HG02938 (cell line): ENCODE measurements at regions not wholly inside any gene's neighbourhood (a gene's known extent, or its start where the extent isn't known, plus 50 kb on each side); places are given as distances from the start of the nearest gene placed in this dataset.
A peak's percentile ranks its signal among the peaks of the same experiment; 100 is the strongest.

Experiments
- ATAC-seq: cut with Tn5 transposase; IDR thresholded peaks from one replicate; pipeline ENCODE4 v1.9.1; 2021; ENCODE audit warnings: mild to moderate bottlenecking, moderate library complexity; ENCODE audit not compliant: unreplicated experiment

DNA sequence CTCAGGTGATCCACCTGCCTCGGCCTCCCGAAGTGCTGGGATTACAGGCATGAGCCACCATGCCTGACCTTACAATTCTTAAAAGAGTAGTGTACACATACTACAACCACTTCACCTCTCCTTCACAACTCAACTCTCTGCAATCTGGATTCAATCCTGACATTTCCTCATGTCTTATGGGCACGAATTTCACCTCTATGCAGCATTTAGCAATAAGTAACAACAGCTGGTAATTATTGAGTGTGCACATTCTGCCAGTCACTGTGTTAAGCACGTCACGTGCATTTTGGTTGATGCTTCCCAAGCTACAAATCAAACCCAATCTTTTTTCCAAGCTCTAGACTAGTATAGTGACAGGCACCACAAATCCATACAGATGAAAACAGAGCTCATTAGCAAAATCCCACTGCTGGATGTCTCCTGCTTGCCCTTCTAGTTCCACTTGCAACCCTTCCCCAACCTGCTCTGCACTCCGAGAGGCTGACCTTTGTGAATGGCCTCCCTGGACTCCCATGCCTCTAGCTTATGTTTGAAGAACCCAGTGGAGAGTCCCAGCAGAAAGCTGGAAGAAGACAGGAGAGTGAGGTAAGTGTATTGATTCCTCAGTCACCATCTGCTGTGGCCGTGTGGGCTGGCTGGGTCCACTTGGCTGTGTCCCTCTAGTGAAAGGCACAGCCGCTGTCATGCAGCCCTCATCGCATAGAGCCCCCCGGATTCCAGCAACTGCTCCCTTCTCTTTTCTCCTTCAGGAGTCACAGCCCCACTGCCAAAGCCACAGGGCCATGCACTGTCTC lies 176.5 kb downstream of the MEX3B start:
- ATAC-seq, result no peak

- ATAC-seq, result peak; percentile 95
These were observed 179.8 kb downstream of the MEX3B start for GRCh38 chr15:81865850-81866537.

DNA sequence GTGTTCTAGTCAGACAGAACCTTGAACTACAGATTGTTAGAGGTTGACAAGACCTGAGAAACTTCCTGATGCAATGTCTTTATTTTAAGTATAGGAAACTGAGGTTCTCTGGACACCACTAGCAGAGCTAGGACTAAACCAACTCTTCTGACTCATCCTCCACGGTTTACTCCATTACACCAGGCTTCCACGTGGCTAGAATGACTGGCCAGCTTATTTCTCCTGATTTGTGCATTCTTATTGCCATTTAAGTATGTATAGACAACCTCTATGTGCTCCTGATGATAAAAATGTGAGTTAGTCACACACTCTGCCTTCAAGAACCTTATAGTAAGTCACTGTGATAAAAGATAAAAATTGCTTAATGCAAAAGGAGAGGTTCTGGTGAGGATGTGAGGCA lies 182.7 kb downstream of the MEX3B start:
- ATAC-seq, result no peak

GRCh38 chr15:81859737-81860516 lies 185.9 kb downstream of the MEX3B start:
- no peak for ATAC-seq

DNA sequence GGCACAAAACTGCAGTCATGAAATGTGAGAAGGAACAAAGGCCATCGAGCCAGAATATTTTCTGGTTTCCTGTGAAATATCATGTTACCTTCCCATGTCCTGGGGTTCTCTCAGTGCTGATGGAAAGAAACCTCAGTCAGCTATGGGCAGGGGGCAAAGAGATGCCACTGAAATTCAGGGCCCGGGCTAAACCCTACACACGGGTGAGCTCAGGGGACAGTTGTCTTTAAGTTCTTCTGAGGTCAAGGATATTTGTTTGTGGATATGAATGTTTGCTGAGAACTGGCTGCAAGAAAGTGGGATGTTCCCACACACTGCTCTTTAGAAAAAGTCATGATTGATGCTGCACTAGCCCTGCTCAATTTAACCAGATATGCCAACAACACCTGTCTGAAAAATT lies 187.2 kb downstream of the MEX3B start:
- no peak for ATAC-seq

GRCh38 chr15:81858136-81858535 lies 187.7 kb downstream of the MEX3B start:
- ATAC-seq, result no peak

GRCh38 chr15:81856634-81857026 lies 189.2 kb downstream of the MEX3B start:
- ATAC-seq, result no peak

DNA sequence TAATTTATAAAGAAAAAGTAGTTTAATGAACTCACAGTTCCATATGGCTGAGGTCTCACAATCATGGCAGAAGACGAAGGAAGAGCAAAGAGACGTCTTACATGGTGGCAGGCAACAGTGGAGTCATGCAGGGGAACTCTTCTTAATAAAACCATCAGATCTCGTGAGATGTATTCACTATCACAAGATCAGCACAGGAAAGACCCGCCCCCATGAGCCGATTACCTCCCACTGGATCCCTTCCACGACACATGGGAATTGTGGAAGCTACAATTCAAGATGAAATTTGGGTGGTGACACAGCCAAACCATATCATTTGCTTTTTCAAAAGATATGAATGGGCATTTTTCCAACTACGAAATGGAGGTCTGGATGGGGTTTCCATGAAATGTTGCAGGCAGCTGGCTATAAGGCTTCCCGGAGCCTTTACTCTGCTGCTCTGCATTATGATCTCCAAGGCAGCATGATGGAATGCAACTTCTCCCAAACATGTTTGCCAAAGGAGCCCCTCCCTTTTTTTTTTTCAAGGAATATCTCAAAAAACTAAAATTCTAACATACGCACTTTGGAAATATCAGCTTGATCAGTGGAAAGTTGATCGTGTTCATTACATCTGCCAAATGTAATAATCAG lies 189.7 kb downstream of the MEX3B start:
- no peak for ATAC-seq

- ATAC-seq, result no peak
These were observed 192.6 kb downstream of the MEX3B start for GRCh38 chr15:81853150-81853748.

DNA sequence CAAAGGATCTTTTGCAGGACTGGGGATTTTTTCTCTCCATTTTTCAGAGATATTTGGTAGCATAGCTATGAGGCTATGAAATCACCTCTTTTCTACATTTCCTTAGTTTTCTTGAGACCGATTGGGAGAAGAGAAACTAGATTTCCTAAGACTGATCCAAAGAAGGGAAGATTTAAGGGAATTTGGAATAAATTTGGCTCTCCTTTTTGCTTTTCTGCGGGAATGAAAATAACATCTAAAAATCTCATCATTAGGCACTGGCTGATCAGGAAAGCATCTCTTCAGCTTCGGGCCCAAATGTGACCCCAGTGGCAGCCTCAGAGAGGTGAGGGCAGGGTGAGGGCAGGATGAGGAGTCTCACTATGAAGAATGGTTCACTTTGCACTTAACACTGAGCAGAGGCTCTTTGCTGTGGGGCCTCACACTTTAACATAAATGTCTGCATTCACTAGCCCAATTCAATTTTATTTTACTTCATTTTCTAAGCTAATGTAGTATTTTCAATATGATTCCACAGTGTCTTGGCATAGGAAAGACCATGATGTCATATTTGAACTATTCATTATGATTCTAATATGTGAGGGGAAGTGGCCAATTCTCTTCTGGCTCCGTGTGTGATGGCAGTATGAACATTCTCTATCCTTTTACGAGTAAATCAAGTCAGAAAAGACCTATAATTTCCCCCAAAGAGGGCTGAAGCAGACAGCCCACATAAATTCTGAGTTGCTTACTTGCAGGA lies 193.2 kb downstream of the MEX3B start:
- no peak for ATAC-seq

DNA sequence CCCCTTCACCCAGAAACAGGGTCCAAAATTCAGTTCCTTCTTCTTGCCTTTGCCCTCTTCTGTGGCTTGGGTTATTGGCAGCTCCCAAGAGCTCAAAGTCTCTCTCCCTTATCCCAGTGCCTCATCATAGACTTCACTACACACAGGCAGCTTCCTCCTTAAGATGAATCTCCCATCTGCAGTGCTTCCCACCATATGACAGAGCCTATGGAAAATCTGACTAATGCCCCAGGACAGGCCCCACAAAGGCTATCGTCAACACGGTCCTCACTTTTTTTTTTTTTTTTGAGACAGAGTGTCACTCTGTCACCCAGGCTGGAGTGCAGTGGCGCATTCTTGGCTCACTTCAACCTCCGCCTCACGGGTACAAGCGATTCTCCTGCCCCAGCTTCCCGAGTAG lies 194.1 kb downstream of the MEX3B start:
- no peak for ATAC-seq

DNA sequence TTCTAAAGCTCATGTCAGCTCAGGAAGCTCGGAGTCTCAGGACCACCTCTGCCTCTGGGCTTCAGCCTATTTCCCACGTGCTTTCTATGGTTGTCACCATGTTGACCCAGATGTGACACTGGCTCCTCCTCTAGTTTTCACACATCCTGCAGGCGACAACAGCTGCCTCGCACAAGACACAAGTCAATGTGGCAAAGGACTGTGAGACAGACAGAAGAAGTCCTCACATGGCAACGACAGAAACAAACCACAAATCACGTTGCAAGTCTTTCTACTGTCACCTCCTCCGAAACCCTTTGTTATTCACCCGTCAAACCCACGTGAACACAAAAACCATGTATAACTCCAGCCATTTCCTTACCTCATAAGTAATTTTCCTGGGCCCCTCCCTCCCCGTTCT lies 194.5 kb downstream of the MEX3B start:
- ATAC-seq, result no peak

DNA sequence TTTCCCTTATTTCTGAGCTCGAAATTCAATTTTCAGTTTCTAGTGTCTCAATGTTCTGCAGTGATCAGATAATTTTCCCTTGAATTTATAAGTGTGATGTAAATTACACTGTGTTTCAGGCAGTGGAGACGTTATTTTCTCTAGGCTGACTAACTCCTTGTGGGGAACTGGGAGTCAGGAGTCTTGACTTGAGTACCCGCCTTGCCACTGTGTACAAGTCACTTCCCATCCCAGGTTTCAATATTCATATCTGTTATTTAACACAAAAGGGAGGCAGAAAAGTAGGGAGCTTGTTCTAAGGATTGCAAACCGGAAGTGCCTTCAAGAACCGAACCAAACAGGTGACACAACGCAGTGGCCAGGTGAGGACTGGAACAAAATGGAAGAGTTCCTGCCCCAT lies 196.5 kb downstream of the MEX3B start:
- ATAC-seq, result no peak

- no peak for ATAC-seq
These were observed 197.1 kb downstream of the MEX3B start for GRCh38 chr15:81848701-81849100.

- no peak for ATAC-seq
These were observed 201.9 kb downstream of the MEX3B start for GRCh38 chr15:81843757-81844407.

- peak; percentile 75 for ATAC-seq
These were observed 202.6 kb downstream of the MEX3B start for GRCh38 chr15:81843226-81843625.

- no peak for ATAC-seq
These were observed 206.4 kb downstream of the MEX3B start for GRCh38 chr15:81839387-81839786.

DNA sequence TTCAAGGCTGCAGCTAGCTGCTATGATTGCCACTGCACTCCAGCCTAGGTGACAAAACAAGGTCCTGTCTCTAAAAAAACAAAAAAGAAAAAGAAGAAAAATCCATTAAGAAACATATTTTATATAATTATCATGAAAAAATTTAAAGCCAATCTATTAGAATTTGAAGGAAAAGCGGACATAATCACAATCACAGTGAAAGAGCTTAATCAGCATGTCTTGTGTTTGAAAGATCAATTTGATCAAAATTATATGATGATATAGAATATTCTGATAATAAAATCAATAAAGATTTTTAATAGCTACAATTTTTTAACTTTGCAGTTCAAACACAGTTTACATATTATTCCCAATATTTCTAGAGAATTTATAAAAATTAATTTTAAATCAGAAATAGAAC lies 210.1 kb downstream of the MEX3B start:
- no peak for ATAC-seq

GRCh38 chr15:81830520-81830919 lies 215.3 kb downstream of the MEX3B start:
- ATAC-seq, result no peak

- no peak for ATAC-seq
These were observed 215.9 kb downstream of the MEX3B start for GRCh38 chr15:81829918-81830317.
